IMR-90 (cell line): ENCODE measurements at regions not wholly inside any gene's neighbourhood (a gene's known extent, or its start where the extent isn't known, plus 50 kb on each side); places are given as distances from the start of the nearest gene placed in this dataset.

Source experiments
- MXI1 ChIP-seq: IDR thresholded peaks from 2 replicates; pipeline ENCODE4 v1.6.1; 2012; ENCODE audit warnings: low read depth, mild to moderate bottlenecking, low read length, moderate library complexity, borderline replicate concordance
- RCOR1 ChIP-seq: IDR thresholded peaks from 2 replicates; pipeline ENCODE4 v1.6.1; 2012; ENCODE audit warnings: mild to moderate bottlenecking, low read length, improper control_type of control experiment; ENCODE audit not compliant: insufficient replicate concordance
- TF ChIP-seq, protein P1 (sequence below): conservative IDR thresholded peaks from 2 replicates; pipeline ENCODE4 v1.5.1; 2012; ENCODE audit warnings: mild to moderate bottlenecking, low read depth, low read length, improper control_type of control experiment

- no peak for TF ChIP-seq RCOR1
- TF ChIP-seq, protein P1, sequence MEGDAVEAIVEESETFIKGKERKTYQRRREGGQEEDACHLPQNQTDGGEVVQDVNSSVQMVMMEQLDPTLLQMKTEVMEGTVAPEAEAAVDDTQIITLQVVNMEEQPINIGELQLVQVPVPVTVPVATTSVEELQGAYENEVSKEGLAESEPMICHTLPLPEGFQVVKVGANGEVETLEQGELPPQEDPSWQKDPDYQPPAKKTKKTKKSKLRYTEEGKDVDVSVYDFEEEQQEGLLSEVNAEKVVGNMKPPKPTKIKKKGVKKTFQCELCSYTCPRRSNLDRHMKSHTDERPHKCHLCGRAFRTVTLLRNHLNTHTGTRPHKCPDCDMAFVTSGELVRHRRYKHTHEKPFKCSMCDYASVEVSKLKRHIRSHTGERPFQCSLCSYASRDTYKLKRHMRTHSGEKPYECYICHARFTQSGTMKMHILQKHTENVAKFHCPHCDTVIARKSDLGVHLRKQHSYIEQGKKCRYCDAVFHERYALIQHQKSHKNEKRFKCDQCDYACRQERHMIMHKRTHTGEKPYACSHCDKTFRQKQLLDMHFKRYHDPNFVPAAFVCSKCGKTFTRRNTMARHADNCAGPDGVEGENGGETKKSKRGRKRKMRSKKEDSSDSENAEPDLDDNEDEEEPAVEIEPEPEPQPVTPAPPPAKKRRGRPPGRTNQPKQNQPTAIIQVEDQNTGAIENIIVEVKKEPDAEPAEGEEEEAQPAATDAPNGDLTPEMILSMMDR = no peak
- no peak for TF ChIP-seq MXI1
Observed at GRCh38 chr12:97701901-97702300, 239.3 kb downstream of the RMST start.
